Adrenal gland (tissue), 5 donors: ENCODE measurements at regions not wholly inside any gene's neighbourhood (a gene's known extent, or its start where the extent isn't known, plus 50 kb on each side); places are given as distances from the start of the nearest gene placed in this dataset.

ENCODE experiments used
- POLR2A ChIP-seq, 2 donors: fragments of 450-650 bp; IDR thresholded peaks; one replicate each; pipeline ENCODE4 v1.6.1; 2017; ENCODE audit warnings: antibody characterized with exemption in 2 of 2, mild to moderate bottlenecking in 2 of 2, moderate library complexity in 1 of 2
- TF ChIP-seq, protein P1 (sequence below), 6 experiments: fragments of 450-650 bp in 4 of 6; fragments of 200-600 bp in 2 of 6; sonication (generic) in 1 of 6; IDR thresholded peaks; 1 replicate in 5 of 6; 2 replicates in 1 of 6; pipeline versions ENCODE4 v1.5.1 to v1.8.0; 2016 to 2021; ENCODE audit warnings: antibody characterized with exemption in 6 of 6, mild to moderate bottlenecking in 2 of 6, moderate library complexity in 1 of 6
- donor health status: DM: no; HTN: no; CAD: no.

DNA sequence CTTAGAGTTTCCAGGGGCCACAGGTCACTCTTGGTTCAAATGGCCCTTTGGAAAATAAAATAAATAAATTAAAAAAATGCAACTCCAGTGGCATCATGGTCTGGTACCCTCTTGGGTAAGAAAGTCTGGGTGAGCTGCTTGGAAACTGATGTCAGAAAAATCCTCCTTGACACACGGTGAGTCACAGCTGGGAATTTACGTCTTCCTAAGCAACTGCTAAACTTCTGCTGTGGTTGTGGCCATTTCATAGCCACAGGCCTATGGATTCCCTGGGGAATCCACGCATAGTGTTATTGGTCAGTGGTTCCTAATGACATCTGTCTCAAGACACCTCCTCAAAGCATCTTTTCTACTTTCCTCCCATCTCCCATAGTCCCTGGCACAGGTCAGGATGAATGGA is 220.8 kb downstream of the COG6 start:
- TF ChIP-seq, protein P1, sequence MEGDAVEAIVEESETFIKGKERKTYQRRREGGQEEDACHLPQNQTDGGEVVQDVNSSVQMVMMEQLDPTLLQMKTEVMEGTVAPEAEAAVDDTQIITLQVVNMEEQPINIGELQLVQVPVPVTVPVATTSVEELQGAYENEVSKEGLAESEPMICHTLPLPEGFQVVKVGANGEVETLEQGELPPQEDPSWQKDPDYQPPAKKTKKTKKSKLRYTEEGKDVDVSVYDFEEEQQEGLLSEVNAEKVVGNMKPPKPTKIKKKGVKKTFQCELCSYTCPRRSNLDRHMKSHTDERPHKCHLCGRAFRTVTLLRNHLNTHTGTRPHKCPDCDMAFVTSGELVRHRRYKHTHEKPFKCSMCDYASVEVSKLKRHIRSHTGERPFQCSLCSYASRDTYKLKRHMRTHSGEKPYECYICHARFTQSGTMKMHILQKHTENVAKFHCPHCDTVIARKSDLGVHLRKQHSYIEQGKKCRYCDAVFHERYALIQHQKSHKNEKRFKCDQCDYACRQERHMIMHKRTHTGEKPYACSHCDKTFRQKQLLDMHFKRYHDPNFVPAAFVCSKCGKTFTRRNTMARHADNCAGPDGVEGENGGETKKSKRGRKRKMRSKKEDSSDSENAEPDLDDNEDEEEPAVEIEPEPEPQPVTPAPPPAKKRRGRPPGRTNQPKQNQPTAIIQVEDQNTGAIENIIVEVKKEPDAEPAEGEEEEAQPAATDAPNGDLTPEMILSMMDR (IDR thresholded peaks at IDR 0.05), result no peak
- TF ChIP-seq POLR2A (IDR thresholded peaks at IDR 0.05), result no peak
